ENCODE measurements at regions not wholly inside any gene's neighbourhood (a gene's known extent, or its start where the extent isn't known, plus 50 kb on each side); places are given as distances from the start of the nearest gene placed in this dataset.

GRCh38 chr4:129337228-129337620 is 241.3 kb downstream of the C4orf33 start:
- Histone ChIP-seq H3K4me3 (ENCODE audit: low read depth in 1 of 3, low read length in 3 of 3) (no peak overlapping the region), H3K9ac (ENCODE audit: low read depth in 1 of 2, low read length in 2 of 2) (no peak overlapping the region), H3K9me3 (ENCODE audit: control insufficient read depth in 4 of 4, low read length in 3 of 4) (no peaks in the 10 kb centered on the region), H3K27ac (ENCODE audit: low read depth in 1 of 2, low read length in 2 of 2) (no peak overlapping the region), H3K27me3 (ENCODE audit: control insufficient read depth in 4 of 4, insufficient read depth in 4 of 4, low read length in 3 of 4) (peaks cover 0 to 3% (median 0%) of the 10 kb centered on the region in 4 donors), H3K36me3 (ENCODE audit: control insufficient read depth in 4 of 4, insufficient read depth in 3 of 4, low read depth in 1 of 4, low read length in 3 of 4) (no peaks in the 10 kb centered on the region), H3K4me1 (ENCODE audit: control insufficient read depth in 4 of 4, insufficient read depth in 4 of 4, low read length in 3 of 4) (no peaks in the 10 kb centered on the region)
- DNase-seq (ENCODE audit: low spot score) = no peak
- 90% methylated on average over 4 of the region's 4 CpGs for WGBS
- TF ChIP-seq HNF4G (IDR thresholded peaks at IDR 0.05) (no peak), GABPA (IDR thresholded peaks at IDR 0.05 in 1 of 2, conservative IDR thresholded peaks at IDR 0.05 in 1 of 2) (no peak)

GRCh38 chr4:129342819-129343408 is 247.0 kb downstream of the C4orf33 start:
- Histone ChIP-seq H3K9ac (ENCODE audit: low read depth in 1 of 2, low read length in 2 of 2) (peak overlapping the region; percentile 50 to 57), H3K4me1 (ENCODE audit: control insufficient read depth in 4 of 4, insufficient read depth in 4 of 4, low read length in 3 of 4) (peaks cover 0 to 4% (median 3%) of the 10 kb centered on the region in 4 donors), H3K36me3 (ENCODE audit: control insufficient read depth in 4 of 4, insufficient read depth in 3 of 4, low read depth in 1 of 4, low read length in 3 of 4) (no peaks in the 10 kb centered on the region), H3K27me3 (ENCODE audit: control insufficient read depth in 4 of 4, insufficient read depth in 4 of 4, low read length in 3 of 4) (no peaks in the 10 kb centered on the region), H3K4me3 (ENCODE audit: low read depth in 1 of 3, low read length in 3 of 3) (peak overlapping the region in 1 of 3 donors; percentile 7), H3K27ac (ENCODE audit: low read depth in 1 of 2, low read length in 2 of 2) (peak overlapping the region; percentile 77 to 82), H3K9me3 (ENCODE audit: control insufficient read depth in 4 of 4, low read length in 3 of 4) (no peaks in the 10 kb centered on the region)
- no peak for DNase-seq (ENCODE audit: low spot score)
- WGBS = 37% methylated on average over 5 of the region's 5 CpGs
- TF ChIP-seq YY1 (IDR thresholded peaks at IDR 0.05) (peak; percentile 80), MAX (IDR thresholded peaks at IDR 0.05) (peak; percentile 79), ATF3 (IDR thresholded peaks at IDR 0.05) (peak; percentile 58), HNF4A (conservative IDR thresholded peaks at IDR 0.05) (peak; percentile 53 to 64), REST (IDR thresholded peaks at IDR 0.05) (peak; percentile 73), TAF1 (conservative IDR thresholded peaks at IDR 0.05) (no peak), HNF4G (IDR thresholded peaks at IDR 0.05) (peak; percentile 19), EGR1 (IDR thresholded peaks at IDR 0.05; ENCODE audit: low read depth in 2 of 2) (peak; percentile 49 to 73), NR2F2 (IDR thresholded peaks at IDR 0.05) (no peak), FOXA1 (IDR thresholded peaks at IDR 0.05) (no peak), ZBTB33 (IDR thresholded peaks at IDR 0.05) (peak; percentile 66), GABPA (IDR thresholded peaks at IDR 0.05 in 1 of 2, conservative IDR thresholded peaks at IDR 0.05 in 1 of 2) (peak in 1 of 2 donors; percentile 59), RAD21 (IDR thresholded peaks at IDR 0.05) (peak; percentile 29 to 46), CTCF (IDR thresholded peaks at IDR 0.05; ENCODE audit: low read depth, low read length, missing input control) (no peak), JUND (IDR thresholded peaks at IDR 0.05) (peak; percentile 99), RXRA (IDR thresholded peaks at IDR 0.05) (peak; percentile 34 to 68), FOXA2 (IDR thresholded peaks at IDR 0.05) (no peak), SP1 (IDR thresholded peaks at IDR 0.05) (peak; percentile 70)
